HCT116 (cell line): ENCODE measurements at regions not wholly inside any gene's neighbourhood (a gene's known extent, or its start where the extent isn't known, plus 50 kb on each side); places are given as distances from the start of the nearest gene placed in this dataset.
A peak's percentile ranks its signal among the peaks of the same experiment; 100 is the strongest.
"Not testable (repeated sequence)": the region's sequence is repeated elsewhere in the genome, so short reads cannot be mapped to it uniquely, and the experiment has no call there.

Experiments
- ATAC-seq: fragments of 200-7000 bp; cut with Tn5 transposase; 2 replicates; pipeline ENCODE4 v1.9.1; 2020; ENCODE audit warnings: mild to moderate bottlenecking, moderate library complexity
- BruUV-seq: library from RNA; stranded (reverse); fragments of 400-500 nt; replicated peaks from 2 replicates; lab custom pipeline; 2021; lab: Mats Ljungman, UMichigan
- CTCF ChIA-PET: fragments of 300-600 bp; sonication (Branson Sonifier 250); formaldehyde crosslinking; loops from one replicate; lab custom pipeline; 2021; ENCODE audit warnings: antibody characterized with exemption; lab: Charles Lee
- POLR2A ChIA-PET: fragments of 300-600, 350-600 bp; sonication (Branson Sonifier 250); formaldehyde crosslinking; loops from one replicate; lab custom pipeline; 2021; ENCODE audit warnings: antibody characterized with exemption; lab: Charles Lee
- RAD21 ChIA-PET, 2 experiments: fragments of 300-600 bp; sonication (Branson Sonifier 250); formaldehyde crosslinking; loops; one replicate each; lab custom pipeline; 2023; ENCODE audit warnings: low total read pairs in 2 of 2; ENCODE audit not compliant: uncharacterized antibody in 2 of 2, unreplicated experiment in 2 of 2, low non-redundant PET in 1 of 2; lab: Charles Lee
- DNase-seq: peaks from one replicate; pipeline ENCODE4 v3.0.0-alpha.2; 2010; ENCODE audit warnings: low read depth, low spot score
- H2AFZ ChIP-seq: fragments of 200-600 bp; shearing (Covaris generic), sonication (generic); 2 replicates; pipeline ENCODE4 v1.6.1; 2017; ENCODE audit warnings: low read depth, mixed run types, mixed read lengths, antibody characterized with exemption, low read length; ENCODE audit not compliant: poor library complexity, severe bottlenecking
- H3K27ac ChIP-seq: 2 replicates; pipeline ENCODE4 v1.5.1; 2012; ENCODE audit warnings: low read depth, low read length
- H3K27me3 ChIP-seq: fragments of 200-600 bp; sonication (generic); 2 replicates; pipeline ENCODE4 v1.6.1; 2016; ENCODE audit warnings: mixed run types, low read length, mixed read lengths; ENCODE audit not compliant: insufficient read depth
- H3K36me3 ChIP-seq, 2 experiments: fragments of 200-500 bp in 1 of 2; fragments of 200-600 bp in 1 of 2; sonication (Bioruptor generic) in 1 of 2; sonication (generic) in 1 of 2; 2 replicates each; pipeline versions ENCODE4 v1.5.1 to v1.6.1; 2014 to 2016; ENCODE audit warnings: low read length in 2 of 2, inconsistent platforms in 1 of 2, mixed read lengths in 1 of 2, mixed run types in 1 of 2; ENCODE audit not compliant: insufficient read depth in 2 of 2, control insufficient read depth in 1 of 2
- H3K4me1 ChIP-seq, 2 experiments: fragments of 200-600 bp in 1 of 2; sonication (generic) in 1 of 2; 2 replicates each; pipeline versions ENCODE4 v1.5.1 to v1.6.1; 2012 to 2017; ENCODE audit warnings: low read length in 2 of 2, inconsistent platforms in 1 of 2, mild to moderate bottlenecking in 1 of 2, mixed read lengths in 1 of 2, mixed run types in 1 of 2, moderate library complexity in 1 of 2; ENCODE audit not compliant: insufficient read depth in 2 of 2, control insufficient read depth in 1 of 2
- H3K4me2 ChIP-seq: fragments of 200-600 bp; sonication (generic); 2 replicates; pipeline ENCODE4 v1.6.1; 2017; ENCODE audit warnings: mixed run types, low read length, mixed read lengths
- H3K4me3 ChIP-seq, 2 experiments: fragments of 200-600 bp in 1 of 2; sonication (generic) in 1 of 2; replicated peaks in 1 of 2; 2 replicates each; pipeline ENCODE4 v1.5.1; 2011 to 2016; ENCODE audit warnings: low read length in 2 of 2, control low read depth in 1 of 2, low read depth in 1 of 2, mild to moderate bottlenecking in 1 of 2, mixed read lengths in 1 of 2, mixed run types in 1 of 2
- H3K79me2 ChIP-seq: fragments of 200-600 bp; sonication (generic); 2 replicates; pipeline ENCODE4 v1.6.1; 2017; ENCODE audit warnings: mild to moderate bottlenecking, mixed run types, low read length, moderate library complexity, mixed read lengths; ENCODE audit not compliant: insufficient read depth
- H3K9ac ChIP-seq: fragments of 200-600 bp; sonication (generic); 2 replicates; pipeline ENCODE4 v1.6.1; 2016; ENCODE audit warnings: low read length, mixed read lengths
- H3K9me2 ChIP-seq: fragments of 200-600 bp; sonication (generic), shearing (Covaris generic); 2 replicates; pipeline ENCODE4 v1.6.1; 2017; ENCODE audit warnings: mixed run types, mild to moderate bottlenecking, moderate library complexity; ENCODE audit not compliant: insufficient read depth
- H3K9me3 ChIP-seq, 2 experiments: fragments of 200-500 bp in 1 of 2; fragments of 200-600 bp in 1 of 2; sonication (Bioruptor generic) in 1 of 2; sonication (generic) in 1 of 2; 2 replicates each; pipeline ENCODE4 v1.6.1; 2014 to 2017; ENCODE audit warnings: low read length in 2 of 2, mixed read lengths in 2 of 2, inconsistent platforms in 1 of 2, low read depth in 1 of 2, mild to moderate bottlenecking in 1 of 2, mixed run types in 1 of 2, moderate library complexity in 1 of 2; ENCODE audit not compliant: control insufficient read depth in 1 of 2, insufficient read depth in 1 of 2
- H4K20me1 ChIP-seq: fragments of 200-600 bp; sonication (generic), shearing (Covaris generic); 2 replicates; pipeline ENCODE4 v1.6.1; 2017; ENCODE audit warnings: mixed run types, mild to moderate bottlenecking, moderate library complexity; ENCODE audit not compliant: insufficient read depth
- intact Hi-C: fragments of 100-400 bp; cut with micrococcal nuclease; formaldehyde crosslinking; loops from 2 replicates; pipeline ENCODE4 v1.10.0; 2022
- TF ChIP-seq, protein P1 (sequence below): IDR thresholded peaks from 2 replicates; pipeline ENCODE4 v1.6.1; 2012; ENCODE audit warnings: low read depth
- TF ChIP-seq, protein P2 (sequence below): IDR thresholded peaks from 2 replicates; pipeline ENCODE4 v1.6.1; 2012

DNA sequence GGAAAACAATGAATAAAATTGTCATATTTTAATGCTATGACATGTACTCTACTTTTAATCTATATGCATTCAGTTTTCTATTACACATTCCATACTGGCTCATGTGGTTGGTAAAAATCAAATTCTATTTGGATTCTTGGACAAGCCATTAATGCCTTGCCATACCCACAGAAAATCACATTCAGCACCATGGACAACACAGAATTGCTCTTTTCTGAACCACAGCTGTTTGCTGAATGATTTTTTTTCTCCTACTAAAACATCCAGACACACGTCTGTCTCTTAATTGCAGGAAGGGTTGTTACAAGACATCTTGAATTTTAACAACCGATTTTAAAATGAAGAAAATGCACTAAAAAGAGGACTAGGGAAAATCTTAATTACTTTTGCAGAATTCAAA, 675.6 kb downstream of the BRINP1 start:
- intact Hi-C loops = no loop called here
- Histone ChIP-seq H3K4me3 (no peak overlapping the region), H3K9me2 (no peaks in the 10 kb centered on the region), H3K27ac (no peak overlapping the region), H3K9me3 (peaks cover 9 to 15% of the 10 kb centered on the region in 2 experiments; a peak in 2 of 4 replicates), H3K4me2 (no peak overlapping the region), H3K79me2 (no peaks in the 10 kb centered on the region), H3K36me3 (no peaks in the 10 kb centered on the region), H3K27me3 (no peaks in the 10 kb centered on the region), H3K4me1 (no peaks in the 10 kb centered on the region), H2AFZ (no peak overlapping the region), H3K9ac (no peak overlapping the region), H4K20me1 (no peaks in the 10 kb centered on the region)
- ChIA-PET POLR2A (no interaction called here), RAD21 (no interaction called here), CTCF (no interaction called here)
- no peak for DNase-seq
- TF ChIP-seq, protein P1, sequence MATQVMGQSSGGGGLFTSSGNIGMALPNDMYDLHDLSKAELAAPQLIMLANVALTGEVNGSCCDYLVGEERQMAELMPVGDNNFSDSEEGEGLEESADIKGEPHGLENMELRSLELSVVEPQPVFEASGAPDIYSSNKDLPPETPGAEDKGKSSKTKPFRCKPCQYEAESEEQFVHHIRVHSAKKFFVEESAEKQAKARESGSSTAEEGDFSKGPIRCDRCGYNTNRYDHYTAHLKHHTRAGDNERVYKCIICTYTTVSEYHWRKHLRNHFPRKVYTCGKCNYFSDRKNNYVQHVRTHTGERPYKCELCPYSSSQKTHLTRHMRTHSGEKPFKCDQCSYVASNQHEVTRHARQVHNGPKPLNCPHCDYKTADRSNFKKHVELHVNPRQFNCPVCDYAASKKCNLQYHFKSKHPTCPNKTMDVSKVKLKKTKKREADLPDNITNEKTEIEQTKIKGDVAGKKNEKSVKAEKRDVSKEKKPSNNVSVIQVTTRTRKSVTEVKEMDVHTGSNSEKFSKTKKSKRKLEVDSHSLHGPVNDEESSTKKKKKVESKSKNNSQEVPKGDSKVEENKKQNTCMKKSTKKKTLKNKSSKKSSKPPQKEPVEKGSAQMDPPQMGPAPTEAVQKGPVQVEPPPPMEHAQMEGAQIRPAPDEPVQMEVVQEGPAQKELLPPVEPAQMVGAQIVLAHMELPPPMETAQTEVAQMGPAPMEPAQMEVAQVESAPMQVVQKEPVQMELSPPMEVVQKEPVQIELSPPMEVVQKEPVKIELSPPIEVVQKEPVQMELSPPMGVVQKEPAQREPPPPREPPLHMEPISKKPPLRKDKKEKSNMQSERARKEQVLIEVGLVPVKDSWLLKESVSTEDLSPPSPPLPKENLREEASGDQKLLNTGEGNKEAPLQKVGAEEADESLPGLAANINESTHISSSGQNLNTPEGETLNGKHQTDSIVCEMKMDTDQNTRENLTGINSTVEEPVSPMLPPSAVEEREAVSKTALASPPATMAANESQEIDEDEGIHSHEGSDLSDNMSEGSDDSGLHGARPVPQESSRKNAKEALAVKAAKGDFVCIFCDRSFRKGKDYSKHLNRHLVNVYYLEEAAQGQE = peak; percentile 3; the same call in 1 of the 2 replicates
- TF ChIP-seq, protein P2, sequence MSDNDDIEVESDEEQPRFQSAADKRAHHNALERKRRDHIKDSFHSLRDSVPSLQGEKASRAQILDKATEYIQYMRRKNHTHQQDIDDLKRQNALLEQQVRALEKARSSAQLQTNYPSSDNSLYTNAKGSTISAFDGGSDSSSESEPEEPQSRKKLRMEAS = no peak
- ATAC-seq = no peak
- BruUV-seq = no TSS peak

DNA sequence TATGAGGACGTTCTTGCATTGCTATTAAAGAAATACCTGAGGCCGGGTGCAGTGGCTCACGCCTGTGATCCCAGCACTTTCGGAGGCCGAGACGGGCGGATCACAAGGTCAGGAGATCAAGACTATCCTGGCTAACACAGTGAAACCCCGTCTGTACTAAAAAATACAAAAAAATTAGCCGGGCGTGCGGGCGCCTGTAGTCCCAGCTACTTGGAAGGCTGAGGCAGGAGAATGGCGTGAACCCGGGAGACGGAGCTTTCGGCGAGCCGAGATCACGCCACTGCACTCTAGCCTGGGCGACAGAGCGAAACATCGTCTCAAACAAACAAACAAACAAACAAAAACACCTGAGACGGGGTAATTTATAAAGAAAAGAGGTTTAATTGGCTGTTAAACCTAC, 674.0 kb downstream of the BRINP1 start:
- BruUV-seq, intact Hi-C loops: not testable (repeated sequence)
- H3K9me3 ChIP-seq = peaks cover 3 to 10% of the 10 kb centered on the region in 2 experiments; a peak in 2 of 4 replicates

More for the DNA sequence above, 674.0 kb downstream of the BRINP1 start:
- POLR2A ChIA-PET, H3K79me2 ChIP-seq, H3K27me3 ChIP-seq, H3K4me1 ChIP-seq, DNase-seq, H3K36me3 ChIP-seq, RAD21 ChIA-PET, H3K9me2 ChIP-seq, H2AFZ ChIP-seq, H3K4me2 ChIP-seq, H3K27ac ChIP-seq, H4K20me1 ChIP-seq, CTCF ChIA-PET, ATAC-seq, H3K9ac ChIP-seq, H3K4me3 ChIP-seq: not testable (repeated sequence)
